ENCODE measurements at regions not wholly inside any gene's neighbourhood (a gene's known extent, or its start where the extent isn't known, plus 50 kb on each side); places are given as distances from the start of the nearest gene placed in this dataset.

DNA sequence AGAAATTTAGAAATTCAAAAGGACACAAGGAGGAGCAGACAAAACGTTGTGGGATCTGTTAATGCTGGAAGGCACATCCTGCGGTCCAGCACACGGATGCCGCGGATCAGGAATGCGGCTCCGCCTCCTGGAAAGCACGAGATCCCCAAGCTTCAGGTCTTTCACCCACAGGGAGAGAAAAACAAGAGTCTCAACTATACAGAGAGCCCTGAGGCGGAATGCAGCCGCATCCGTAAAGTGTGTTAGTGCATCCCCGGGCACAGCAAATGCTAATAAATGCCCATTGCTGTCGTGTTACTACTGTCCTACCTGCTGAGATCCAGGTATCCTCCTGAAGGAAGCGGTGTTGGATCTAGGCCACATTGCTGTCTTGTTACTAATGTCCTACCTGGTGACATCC is 303.9 kb downstream of the EIPR1 start:
- no peak overlapping the region for H3K14ac ChIP-seq (ENCODE audit: low read length in 2 of 2)
- H2AFZ ChIP-seq (ENCODE audit: low read depth, low read length) = no peak overlapping the region
- H3K4me2 ChIP-seq (ENCODE audit: low read length, poor library complexity, severe bottlenecking) = no peak overlapping the region
- no peak overlapping the region for H2BK15ac ChIP-seq (ENCODE audit: low read depth, poor library complexity, severe bottlenecking)
- H3K4me3 ChIP-seq (ENCODE audit: insufficient read depth in 1 of 2, low read depth in 1 of 2, low read length in 2 of 2) = no peak overlapping the region
- no peak overlapping the region for H2BK120ac ChIP-seq (ENCODE audit: low read depth, low read length)
- no peaks in the 10 kb centered on the region for H3K36me3 ChIP-seq (ENCODE audit: control insufficient read depth in 1 of 2, insufficient read depth in 2 of 2, low read depth in 1 of 2, low read length in 2 of 2)
- no peak overlapping the region for H4K91ac ChIP-seq (ENCODE audit: low read length)
- H2BK5ac ChIP-seq (ENCODE audit: low read depth, low read length, poor library complexity, severe bottlenecking) = no peak overlapping the region
- peaks cover 0 to 8% of the 10 kb centered on the region in 2 experiments for H3K27me3 ChIP-seq (ENCODE audit: control insufficient read depth in 1 of 2, insufficient read depth in 1 of 2, low read length in 2 of 2)
- H3K9me3 ChIP-seq (ENCODE audit: control insufficient read depth, low read length) = no peaks in the 10 kb centered on the region
- H3K4ac ChIP-seq (ENCODE audit: low read depth in 1 of 2, low read length in 2 of 2) = no peak overlapping the region
- no peak overlapping the region for H2AK5ac ChIP-seq (ENCODE audit: low read length, severe bottlenecking)
- H3K18ac ChIP-seq (ENCODE audit: low read depth in 1 of 2, low read length in 2 of 2) = no peak overlapping the region
- no peaks in the 10 kb centered on the region for H3K4me1 ChIP-seq (ENCODE audit: control insufficient read depth, insufficient read depth, low read depth, low read length)
- no peak overlapping the region for H3K27ac ChIP-seq (ENCODE audit: low read length, poor library complexity, severe bottlenecking)
- DNase-seq = no peak
- no peaks in the 10 kb centered on the region for H3K79me1 ChIP-seq (replicated peaks; ENCODE audit: low read length, poor library complexity, severe bottlenecking)
- 83% methylated on average over 14 of the region's 14 CpGs for WGBS
- no peak overlapping the region for H3K23ac ChIP-seq (ENCODE audit: low read length in 2 of 2)
- no peak overlapping the region for H2BK12ac ChIP-seq (ENCODE audit: low read length in 2 of 2)
- no peak overlapping the region for H4K8ac ChIP-seq (ENCODE audit: low read length)
- H3K9ac ChIP-seq (ENCODE audit: low read length) = no peak overlapping the region

DNA sequence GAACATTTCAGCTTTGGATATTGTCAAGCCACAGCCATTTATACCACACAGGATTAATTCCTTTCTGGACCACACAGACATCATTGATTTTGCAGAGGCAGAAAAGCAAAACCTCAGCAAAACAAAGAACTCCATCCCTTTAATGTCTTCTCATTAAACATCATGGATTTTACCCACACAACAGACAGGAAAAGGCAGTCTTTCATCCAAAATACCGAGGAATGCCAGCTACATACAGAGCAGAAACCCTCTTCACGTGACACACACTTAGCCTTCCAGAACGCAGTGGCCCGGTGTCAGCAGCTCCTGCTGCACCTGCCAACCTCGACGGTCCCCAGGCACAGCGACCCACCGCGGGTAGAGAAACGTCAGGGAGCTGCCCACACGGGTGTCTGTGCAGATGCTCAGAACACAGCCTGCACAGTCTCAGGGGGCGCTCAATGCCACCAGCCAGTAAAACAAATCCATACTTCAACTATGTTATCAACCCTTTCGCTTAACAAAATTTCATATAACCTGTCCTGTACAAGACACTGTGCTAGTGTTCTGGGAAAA is 304.5 kb downstream of the EIPR1 start:
- H2BK5ac ChIP-seq (ENCODE audit: low read depth, low read length, poor library complexity, severe bottlenecking) = no peak overlapping the region
- H3K4ac ChIP-seq (ENCODE audit: low read depth in 1 of 2, low read length in 2 of 2) = no peak overlapping the region
- no peak overlapping the region for H3K23ac ChIP-seq (ENCODE audit: low read length in 2 of 2)
- 76% methylated on average over 13 of the region's 13 CpGs for WGBS
- H3K4me1 ChIP-seq (ENCODE audit: control insufficient read depth, insufficient read depth, low read depth, low read length) = no peaks in the 10 kb centered on the region
- H3K36me3 ChIP-seq (ENCODE audit: control insufficient read depth in 1 of 2, insufficient read depth in 2 of 2, low read depth in 1 of 2, low read length in 2 of 2) = no peaks in the 10 kb centered on the region
- no peak overlapping the region for H3K4me3 ChIP-seq (ENCODE audit: insufficient read depth in 1 of 2, low read depth in 1 of 2, low read length in 2 of 2)
- no peak overlapping the region for H4K8ac ChIP-seq (ENCODE audit: low read length)
- H3K9ac ChIP-seq (ENCODE audit: low read length) = no peak overlapping the region
- no peak overlapping the region for H2AK5ac ChIP-seq (ENCODE audit: low read length, severe bottlenecking)
- H3K18ac ChIP-seq (ENCODE audit: low read depth in 1 of 2, low read length in 2 of 2) = no peak overlapping the region
- no peak overlapping the region for H2BK15ac ChIP-seq (ENCODE audit: low read depth, poor library complexity, severe bottlenecking)
- H3K14ac ChIP-seq (ENCODE audit: low read length in 2 of 2) = no peak overlapping the region
- no peak overlapping the region for H2BK120ac ChIP-seq (ENCODE audit: low read depth, low read length)
- H3K9me3 ChIP-seq (ENCODE audit: control insufficient read depth, low read length) = no peaks in the 10 kb centered on the region
- no peak for DNase-seq
- H3K4me2 ChIP-seq (ENCODE audit: low read length, poor library complexity, severe bottlenecking) = no peak overlapping the region
- H2AFZ ChIP-seq (ENCODE audit: low read depth, low read length) = no peak overlapping the region
- no peak overlapping the region for H2BK12ac ChIP-seq (ENCODE audit: low read length in 2 of 2)
- peaks cover 0 to 8% of the 10 kb centered on the region in 2 experiments for H3K27me3 ChIP-seq (ENCODE audit: control insufficient read depth in 1 of 2, insufficient read depth in 1 of 2, low read length in 2 of 2)
- H3K27ac ChIP-seq (ENCODE audit: low read length, poor library complexity, severe bottlenecking) = no peak overlapping the region
- no peak overlapping the region for H4K91ac ChIP-seq (ENCODE audit: low read length)
- H3K79me1 ChIP-seq (replicated peaks; ENCODE audit: low read length, poor library complexity, severe bottlenecking) = no peaks in the 10 kb centered on the region

DNA sequence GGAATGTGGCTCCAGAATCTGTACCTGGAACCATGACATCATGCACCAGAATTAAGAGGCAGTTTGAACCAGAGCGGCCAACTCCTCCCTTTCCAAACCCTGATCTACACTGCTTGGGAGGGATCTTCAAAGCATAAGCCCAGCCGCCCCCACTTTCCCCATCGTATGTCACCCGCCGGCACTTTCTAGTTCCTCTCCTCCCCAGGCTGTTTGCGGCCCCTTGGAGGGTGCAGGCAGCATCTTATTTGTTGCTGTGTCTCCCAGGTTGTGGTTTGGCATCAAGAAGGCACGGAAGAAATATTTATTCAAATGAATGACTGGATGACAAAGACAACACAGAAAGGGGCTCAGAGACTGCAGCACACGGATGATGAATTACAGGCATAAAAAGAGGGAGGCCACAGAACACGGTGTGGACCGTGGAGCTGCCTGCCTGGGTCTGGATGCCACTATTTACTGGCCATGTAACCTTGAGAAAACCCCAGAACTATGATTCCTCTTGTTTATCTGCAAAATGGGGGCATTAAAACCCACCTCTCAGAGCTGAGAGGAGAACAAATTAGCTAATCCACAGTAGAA is 305.8 kb downstream of the EIPR1 start:
- H3K36me3 ChIP-seq (ENCODE audit: control insufficient read depth in 1 of 2, insufficient read depth in 2 of 2, low read depth in 1 of 2, low read length in 2 of 2) = no peaks in the 10 kb centered on the region
- no peak overlapping the region for H4K91ac ChIP-seq (ENCODE audit: low read length)
- 86% methylated on average over 10 of the region's 10 CpGs for WGBS
- H3K9me3 ChIP-seq (ENCODE audit: control insufficient read depth, low read length) = no peaks in the 10 kb centered on the region
- no peaks in the 10 kb centered on the region for H3K4me1 ChIP-seq (ENCODE audit: control insufficient read depth, insufficient read depth, low read depth, low read length)
- no peak overlapping the region for H3K27ac ChIP-seq (ENCODE audit: low read length, poor library complexity, severe bottlenecking)
- no peak overlapping the region for H3K4ac ChIP-seq (ENCODE audit: low read depth in 1 of 2, low read length in 2 of 2)
- peaks cover 0 to 8% of the 10 kb centered on the region in 2 experiments for H3K27me3 ChIP-seq (ENCODE audit: control insufficient read depth in 1 of 2, insufficient read depth in 1 of 2, low read length in 2 of 2)
- no peak overlapping the region for H2BK120ac ChIP-seq (ENCODE audit: low read depth, low read length)
- H3K23ac ChIP-seq (ENCODE audit: low read length in 2 of 2) = no peak overlapping the region
- H3K4me3 ChIP-seq (ENCODE audit: insufficient read depth in 1 of 2, low read depth in 1 of 2, low read length in 2 of 2) = no peak overlapping the region
- no peak overlapping the region for H3K14ac ChIP-seq (ENCODE audit: low read length in 2 of 2)
- H3K4me2 ChIP-seq (ENCODE audit: low read length, poor library complexity, severe bottlenecking) = no peak overlapping the region
- H2AK5ac ChIP-seq (ENCODE audit: low read length, severe bottlenecking) = no peak overlapping the region
- no peak overlapping the region for H2AFZ ChIP-seq (ENCODE audit: low read depth, low read length)
- no peaks in the 10 kb centered on the region for H3K79me1 ChIP-seq (replicated peaks; ENCODE audit: low read length, poor library complexity, severe bottlenecking)
- H3K9ac ChIP-seq (ENCODE audit: low read length) = no peak overlapping the region
- H2BK15ac ChIP-seq (ENCODE audit: low read depth, poor library complexity, severe bottlenecking) = no peak overlapping the region
- H4K8ac ChIP-seq (ENCODE audit: low read length) = no peak overlapping the region
- H2BK5ac ChIP-seq (ENCODE audit: low read depth, low read length, poor library complexity, severe bottlenecking) = no peak overlapping the region
- no peak overlapping the region for H2BK12ac ChIP-seq (ENCODE audit: low read length in 2 of 2)
- no peak for DNase-seq
- H3K18ac ChIP-seq (ENCODE audit: low read depth in 1 of 2, low read length in 2 of 2) = no peak overlapping the region

DNA sequence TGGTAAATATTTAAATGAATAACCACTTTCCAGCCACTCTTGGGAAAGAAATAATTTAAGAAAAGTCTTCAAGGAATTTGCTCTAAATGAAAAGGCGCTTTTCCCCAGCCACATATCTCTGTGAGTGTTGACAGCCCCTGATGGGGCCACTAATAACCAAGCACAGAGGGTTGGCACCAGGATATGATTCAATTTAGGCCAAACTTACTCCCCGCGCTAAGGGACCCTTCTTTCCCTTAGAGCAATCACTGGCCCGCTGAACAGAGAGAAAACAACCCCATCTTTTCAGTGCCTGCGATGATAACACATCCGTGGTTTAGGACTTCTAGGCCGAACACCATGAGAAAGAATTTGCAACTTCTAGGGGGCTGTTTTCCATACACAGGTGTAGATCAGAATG is 310.8 kb downstream of the EIPR1 start:
- Histone ChIP-seq H2BK5ac (ENCODE audit: low read depth, low read length, poor library complexity, severe bottlenecking) (no peak overlapping the region), H3K79me1 (replicated peaks; ENCODE audit: low read length, poor library complexity, severe bottlenecking) (no peaks in the 10 kb centered on the region), H4K91ac (ENCODE audit: low read length) (no peak overlapping the region), H4K8ac (ENCODE audit: low read length) (no peak overlapping the region), H3K18ac (ENCODE audit: low read depth in 1 of 2, low read length in 2 of 2) (no peak overlapping the region), H2BK15ac (ENCODE audit: low read depth, poor library complexity, severe bottlenecking) (no peak overlapping the region), H3K9me3 (ENCODE audit: control insufficient read depth, low read length) (no peaks in the 10 kb centered on the region), H3K27me3 (ENCODE audit: control insufficient read depth in 1 of 2, insufficient read depth in 1 of 2, low read length in 2 of 2) (peaks cover 0 to 3% of the 10 kb centered on the region in 2 experiments), H3K4ac (ENCODE audit: low read depth in 1 of 2, low read length in 2 of 2) (no peak overlapping the region), H2AFZ (ENCODE audit: low read depth, low read length) (no peak overlapping the region), H3K4me3 (ENCODE audit: insufficient read depth in 1 of 2, low read depth in 1 of 2, low read length in 2 of 2) (no peak overlapping the region), H2AK5ac (ENCODE audit: low read length, severe bottlenecking) (no peak overlapping the region), H3K14ac (ENCODE audit: low read length in 2 of 2) (no peak overlapping the region), H3K4me1 (ENCODE audit: control insufficient read depth, insufficient read depth, low read depth, low read length) (no peaks in the 10 kb centered on the region), H3K36me3 (ENCODE audit: control insufficient read depth in 1 of 2, insufficient read depth in 2 of 2, low read depth in 1 of 2, low read length in 2 of 2) (no peaks in the 10 kb centered on the region), H3K23ac (ENCODE audit: low read length in 2 of 2) (no peak overlapping the region), H3K27ac (ENCODE audit: low read length, poor library complexity, severe bottlenecking) (no peak overlapping the region), H2BK120ac (ENCODE audit: low read depth, low read length) (no peak overlapping the region), H2BK12ac (ENCODE audit: low read length in 2 of 2) (no peak overlapping the region), H3K4me2 (ENCODE audit: low read length, poor library complexity, severe bottlenecking) (no peak overlapping the region), H3K9ac (ENCODE audit: low read length) (no peak overlapping the region)
- DNase-seq = no peak
- WGBS = 87% methylated on average over 7 of the region's 7 CpGs

All from mesenchymal stem cell (in vitro differentiated cells and primary cell).